NCI-H2227 treated with DMSO at 0.1 percent for 48 hours (cell line): ENCODE measurements at regions not wholly inside any gene's neighbourhood (a gene's known extent, or its start where the extent isn't known, plus 50 kb on each side); places are given as distances from the start of the nearest gene placed in this dataset.

Source experiments
- DNase-seq: peaks from one replicate; lab custom pipeline; 2025; lab: John Stamatoyannopoulos, UW

DNA sequence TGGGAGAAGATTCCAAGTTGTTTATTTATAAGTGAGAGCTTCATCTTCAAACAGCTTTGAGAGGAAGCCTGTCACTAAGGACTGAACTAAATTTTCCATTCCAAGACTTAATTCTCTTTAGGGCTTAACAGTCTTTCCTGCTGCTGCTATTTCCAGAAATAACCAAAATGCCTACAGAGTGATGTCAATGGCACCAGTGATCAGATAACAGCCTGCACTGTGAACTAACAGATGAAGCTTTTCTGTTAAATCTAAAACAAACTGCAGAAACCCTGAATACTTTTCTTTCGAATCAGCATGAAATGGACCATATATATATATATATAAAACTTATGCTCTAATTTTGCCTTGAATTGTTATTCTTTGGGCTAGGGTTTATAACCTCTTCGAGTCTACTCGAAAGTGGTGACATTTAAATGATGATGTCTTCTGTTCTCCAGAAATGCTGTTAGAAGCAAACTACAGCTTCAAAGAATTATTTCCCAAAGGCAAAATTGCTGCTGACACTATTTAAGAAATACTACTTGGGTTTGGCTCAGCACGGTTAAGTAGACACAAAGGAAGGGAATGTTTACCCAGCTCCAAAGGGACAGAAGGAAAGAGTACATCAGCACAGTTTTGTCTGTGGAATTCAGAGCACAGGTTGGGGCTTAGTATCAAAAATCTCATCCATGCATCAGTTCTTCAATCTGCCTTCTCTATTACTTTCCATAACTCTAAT, 238.5 kb upstream of the LRRN1 start:
- DNase-seq = no peak

DNA sequence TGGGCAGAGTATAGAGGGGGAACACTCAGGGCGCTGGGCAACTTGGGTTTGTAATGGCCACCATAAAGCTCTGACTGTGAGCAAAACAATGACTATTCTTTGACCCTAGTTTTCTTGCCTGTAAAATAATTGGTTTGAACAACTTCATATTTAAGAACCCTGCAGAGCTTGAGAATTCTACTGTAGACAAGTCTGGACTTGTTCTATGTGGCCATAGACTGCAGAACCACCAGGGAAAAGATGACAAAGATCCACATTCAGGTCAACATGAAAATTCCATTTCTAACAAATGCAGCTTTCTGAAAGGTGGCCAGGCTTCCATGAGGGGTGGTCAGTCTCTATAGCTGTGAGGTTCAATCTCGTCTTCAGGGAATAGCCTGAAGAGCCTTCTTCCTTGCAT, 239.4 kb upstream of the LRRN1 start:
- DNase-seq = no peak

DNA sequence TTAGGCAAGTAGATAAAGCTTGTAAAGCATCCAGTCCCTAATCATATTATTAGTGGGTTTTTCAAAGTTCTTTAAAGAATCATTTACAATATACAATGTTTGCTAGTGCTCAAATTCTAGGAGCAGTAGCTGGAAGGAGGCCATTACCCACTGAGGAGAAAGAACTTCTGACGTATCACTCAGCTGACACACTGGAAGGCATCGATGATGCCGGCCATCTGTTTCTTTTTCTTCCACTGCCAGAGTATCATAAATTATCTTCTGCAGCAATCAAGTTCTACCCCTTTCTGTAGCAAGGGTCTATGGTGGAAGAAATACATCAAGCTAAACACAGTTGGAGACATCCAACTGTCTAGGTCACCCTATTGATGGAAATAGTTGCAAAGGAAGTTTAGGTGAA, 243.2 kb upstream of the LRRN1 start:
- no peak for DNase-seq

DNA sequence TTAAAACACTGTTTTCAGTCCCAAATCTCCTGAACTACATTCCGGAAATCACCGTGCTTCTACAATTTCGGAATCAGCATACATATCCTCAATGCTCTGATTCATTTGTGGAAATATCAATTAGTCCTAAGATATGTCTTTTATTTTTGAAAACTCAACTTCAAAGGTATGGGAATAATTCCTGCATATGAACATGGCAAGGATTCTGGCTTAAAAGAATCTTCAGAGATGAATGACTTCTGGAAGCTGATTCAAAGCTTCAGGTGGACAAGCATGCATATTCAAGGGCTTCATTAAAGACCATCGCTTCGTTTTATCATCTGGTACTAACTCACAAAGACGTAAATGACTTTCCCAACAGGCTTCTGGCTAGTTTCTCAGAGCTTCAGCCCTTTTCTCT, 246.0 kb upstream of the LRRN1 start:
- no peak for DNase-seq

- DNase-seq = no peak
Observed at GRCh38 chr3:3552761-3553160, 246.5 kb upstream of the LRRN1 start.

DNA sequence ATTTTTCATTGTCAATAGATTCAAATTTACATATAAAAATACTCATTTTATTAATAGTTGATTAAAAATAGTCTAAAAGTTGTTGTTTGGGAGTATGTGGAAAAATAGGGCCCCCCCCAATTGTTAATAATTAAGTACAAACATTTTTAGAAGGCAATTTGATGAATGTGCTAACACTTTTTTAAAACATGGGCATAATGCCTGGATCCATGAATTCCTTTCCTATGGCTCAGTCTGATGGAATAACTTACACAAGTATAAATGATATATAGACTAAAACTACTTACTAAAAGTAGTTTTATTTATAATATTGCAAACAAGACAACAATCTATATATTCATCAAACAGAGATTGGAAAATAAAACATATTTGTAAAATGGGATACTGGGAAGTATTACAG, 247.2 kb upstream of the LRRN1 start:
- no peak for DNase-seq

DNA sequence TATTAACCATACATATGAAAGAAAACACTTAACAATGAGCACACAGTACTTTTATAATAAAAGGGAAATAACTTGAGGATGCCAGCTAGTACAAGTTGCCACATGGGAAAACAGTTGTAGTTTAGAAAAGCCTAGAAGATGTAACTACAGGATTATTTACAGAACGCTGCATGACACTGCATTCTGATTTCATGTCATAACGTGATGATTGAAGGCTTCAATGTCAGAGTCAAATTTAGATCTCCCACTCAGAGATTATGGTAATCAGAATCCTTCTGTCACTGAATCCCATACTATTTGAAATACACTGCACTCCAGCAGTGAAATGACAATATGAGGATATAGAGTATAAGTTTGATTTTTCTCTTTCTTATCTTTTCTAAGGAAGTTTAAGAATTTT, 253.9 kb upstream of the LRRN1 start:
- no peak for DNase-seq

DNA sequence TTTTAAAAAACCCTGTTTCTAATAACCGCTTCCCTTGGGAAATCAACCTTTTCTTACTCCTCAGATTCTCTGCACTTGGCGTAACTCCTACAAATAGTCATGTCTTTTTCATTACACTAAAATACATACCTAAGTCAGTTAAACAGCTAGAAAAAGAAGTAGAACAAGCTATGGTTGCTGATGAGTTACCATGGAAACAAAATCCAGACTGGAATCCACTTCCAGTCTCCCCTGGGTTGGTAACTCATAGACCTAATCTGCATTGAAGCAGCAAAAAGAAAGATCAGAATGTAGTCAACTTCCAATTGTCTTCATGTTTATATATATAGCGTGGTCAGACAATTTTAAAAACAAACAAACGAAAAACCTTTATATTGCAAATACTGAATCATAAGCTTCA, 260.8 kb upstream of the LRRN1 start:
- DNase-seq = no peak

- DNase-seq = no peak
Observed at GRCh38 chr3:3532508-3532907, 266.7 kb upstream of the LRRN1 start.

DNA sequence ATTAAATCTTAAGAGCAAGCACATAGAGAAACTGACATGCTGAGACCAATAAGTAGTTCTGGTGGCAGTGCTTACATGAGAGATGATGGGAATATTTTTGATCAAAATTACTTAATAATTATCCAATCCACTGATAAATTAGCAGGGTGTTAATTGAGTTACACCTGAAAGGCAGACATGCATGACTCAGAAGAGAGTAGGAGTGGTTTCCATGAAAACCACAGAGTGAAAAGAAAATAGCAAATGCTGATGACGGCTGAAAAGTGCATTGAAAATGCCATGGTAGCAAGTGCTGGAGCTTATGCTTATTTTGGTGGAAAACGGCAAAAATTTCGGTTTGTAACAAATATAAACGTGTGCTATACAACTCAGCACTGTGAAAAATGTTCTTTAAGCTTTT, 267.8 kb upstream of the LRRN1 start:
- no peak for DNase-seq

- DNase-seq = no peak
Observed at GRCh38 chr3:3519266-3519665, 280.0 kb upstream of the LRRN1 start.

DNA sequence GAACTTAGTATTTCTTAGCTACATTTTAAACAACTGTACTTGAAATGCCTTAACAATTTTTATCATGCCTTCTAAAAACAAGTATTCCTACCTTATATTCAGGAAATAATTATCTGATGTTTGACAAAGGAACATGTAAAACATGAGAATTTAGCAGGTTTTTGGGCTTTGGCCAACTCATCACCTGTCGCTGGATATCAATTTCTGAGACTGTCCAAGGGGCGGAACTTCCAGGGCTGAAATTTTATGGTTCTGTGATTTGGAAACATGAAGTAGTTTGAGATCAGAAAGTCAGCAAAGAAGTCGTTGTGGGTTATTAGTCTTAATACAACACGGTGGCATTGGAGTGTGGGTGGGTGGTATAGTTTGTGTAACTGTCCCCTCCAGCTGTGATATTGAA, 282.2 kb upstream of the LRRN1 start:
- no peak for DNase-seq

- DNase-seq = no peak
Observed at GRCh38 chr3:3516384-3516783, 282.8 kb upstream of the LRRN1 start.

GRCh38 chr3:3509665-3510064, 289.6 kb upstream of the LRRN1 start:
- no peak for DNase-seq

- DNase-seq = no peak
Observed at GRCh38 chr3:3504686-3505085, 294.5 kb upstream of the LRRN1 start.

DNA sequence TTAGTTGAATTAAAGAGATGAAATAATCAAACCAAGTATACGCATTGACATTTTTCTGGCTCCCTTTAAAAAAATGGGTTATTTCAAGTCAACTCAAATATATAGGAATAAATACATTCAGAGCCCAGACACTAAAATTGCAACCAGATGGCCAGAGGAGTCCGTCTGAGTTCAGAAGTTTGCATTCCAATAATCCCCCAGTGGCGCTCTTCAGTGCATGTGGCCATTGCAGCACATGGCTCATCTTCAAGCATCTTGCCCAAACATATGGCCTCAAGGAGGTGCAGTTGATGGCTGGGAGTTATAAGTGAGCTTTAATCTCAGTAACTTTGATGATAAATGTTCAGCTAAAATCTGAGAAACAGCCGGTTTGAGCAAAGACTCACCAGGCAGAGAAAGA, 295.8 kb upstream of the LRRN1 start:
- DNase-seq = no peak

DNA sequence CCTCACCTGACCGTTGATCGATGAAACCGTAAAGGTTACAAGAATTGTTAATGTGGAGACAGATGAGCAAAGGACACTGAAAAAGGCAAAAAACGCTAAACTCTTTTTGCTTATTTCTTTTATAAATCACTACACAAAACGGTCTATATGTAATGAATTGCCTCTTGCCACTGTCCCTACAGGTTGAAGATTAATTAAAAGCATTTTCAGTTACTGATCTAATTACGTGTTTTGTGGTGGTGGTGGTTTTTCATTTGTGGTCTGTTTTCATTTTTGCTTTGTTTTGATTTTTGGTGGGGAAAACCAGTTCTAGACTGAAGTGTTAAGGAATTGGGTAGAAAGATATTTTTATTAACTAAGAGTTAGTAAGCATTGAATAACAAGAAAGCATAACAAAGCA, 299.2 kb upstream of the LRRN1 start:
- DNase-seq = no peak

DNA sequence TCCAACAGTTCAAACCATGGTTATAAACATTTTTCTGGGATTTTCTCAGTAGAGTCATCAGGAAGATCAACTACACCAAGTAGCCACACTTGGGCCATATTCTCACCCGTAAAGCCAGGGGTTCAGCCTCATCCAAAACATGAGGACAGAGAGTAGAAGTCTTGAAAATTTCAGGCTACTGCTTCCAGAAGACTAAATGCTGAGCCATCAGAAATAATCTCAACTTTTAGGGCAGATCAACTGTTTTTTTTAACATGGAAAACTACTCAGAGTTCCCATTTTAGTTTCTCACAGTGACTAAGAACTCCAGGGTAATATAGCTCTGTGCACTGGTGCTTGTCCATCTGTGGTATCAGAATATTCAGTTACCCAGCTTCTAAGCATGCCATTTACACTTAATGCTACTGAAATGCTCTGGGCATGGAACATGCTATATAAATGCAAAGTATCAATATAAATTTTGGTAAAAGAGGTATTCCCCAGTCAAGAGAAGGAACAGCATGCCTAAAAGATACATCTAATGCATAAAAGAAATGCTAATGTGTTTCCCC, 300.1 kb upstream of the LRRN1 start:
- DNase-seq = no peak

DNA sequence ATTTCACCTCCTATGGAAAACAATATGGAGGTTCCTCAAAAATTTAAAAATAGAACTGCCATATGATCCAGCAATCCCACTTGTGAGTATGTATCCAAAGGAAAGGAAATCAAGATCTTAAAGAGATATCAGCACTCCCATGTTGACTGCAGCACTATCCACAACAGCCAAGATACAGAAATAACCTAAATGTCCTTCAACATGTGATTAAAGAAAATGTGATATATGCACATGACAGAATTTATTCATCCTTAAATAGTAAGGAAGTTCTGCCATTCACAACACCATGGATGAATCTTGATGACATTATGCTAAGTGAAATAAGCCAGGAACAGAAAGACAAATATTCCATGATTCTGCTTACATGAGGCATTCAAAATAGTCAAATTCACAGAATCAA, 303.6 kb upstream of the LRRN1 start:
- DNase-seq = no peak

GRCh38 chr3:3476669-3477068, 297.2 kb upstream of the CRBN start:
- DNase-seq = no peak

DNA sequence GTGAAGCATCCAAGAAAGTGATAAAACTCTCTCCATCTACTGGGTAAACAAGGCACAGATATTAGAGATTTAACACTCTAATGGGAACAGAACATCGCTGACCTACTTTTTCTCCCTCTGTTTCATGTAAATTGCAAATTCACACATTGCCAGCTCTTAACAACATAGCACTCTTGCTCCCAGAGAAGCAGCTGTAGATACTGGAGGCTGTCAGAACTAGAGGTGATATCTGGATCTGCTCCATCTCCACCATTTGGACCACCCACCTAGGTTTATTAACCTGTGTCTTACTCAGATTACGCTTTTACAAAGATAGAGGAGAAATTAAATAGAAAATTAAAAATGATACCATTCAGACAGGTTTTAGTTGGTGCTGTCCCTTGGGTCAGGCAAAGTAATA, 289.1 kb upstream of the CRBN start:
- no peak for DNase-seq

DNA sequence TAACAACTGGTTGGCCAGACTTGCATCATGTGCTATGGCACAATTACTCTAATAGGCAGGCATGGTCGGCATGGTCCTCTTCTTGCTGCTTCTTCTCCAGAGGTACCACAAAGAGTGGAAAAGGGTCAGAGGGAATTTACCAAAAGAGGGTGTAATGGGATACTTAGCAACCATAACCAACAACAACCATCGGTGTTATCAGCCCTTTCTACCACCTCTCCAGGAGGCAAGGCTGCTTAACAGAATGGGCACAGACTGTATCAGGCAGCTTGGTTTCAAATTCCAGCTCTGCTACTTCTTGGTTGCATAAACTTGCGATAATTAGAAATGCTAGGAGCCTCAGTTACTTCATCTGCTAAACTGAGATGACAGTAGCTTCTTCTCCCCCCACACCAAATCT, 284.6 kb upstream of the CRBN start:
- no peak for DNase-seq

- no peak for DNase-seq
Observed at GRCh38 chr3:3461317-3461716, 281.8 kb upstream of the CRBN start.

DNA sequence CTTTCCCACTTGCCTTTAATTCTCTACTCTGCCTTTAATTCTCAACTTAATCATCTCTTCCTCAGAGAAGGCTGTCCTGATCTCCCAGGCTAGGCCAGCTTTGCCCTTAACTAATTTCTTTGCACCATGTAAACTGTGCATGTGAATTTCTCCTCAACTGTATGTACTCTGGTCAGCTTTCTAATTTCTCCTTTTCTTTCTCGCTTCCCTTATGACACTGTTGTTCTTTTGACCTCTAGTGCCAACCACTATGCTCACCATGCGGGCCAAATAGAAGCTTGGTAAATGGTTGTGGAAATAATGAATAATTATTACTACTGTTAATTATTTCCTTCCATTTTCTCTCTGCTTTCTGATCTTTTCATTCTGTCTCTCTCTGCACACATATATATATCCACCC, 269.0 kb upstream of the CRBN start:
- no peak for DNase-seq
